ENCODE measurements at regions not wholly inside any gene's neighbourhood (a gene's known extent, or its start where the extent isn't known, plus 50 kb on each side); places are given as distances from the start of the nearest gene placed in this dataset.
A peak's percentile ranks its signal among the peaks of the same experiment; 100 is the strongest.
"Not testable (repeated sequence)": the region's sequence is repeated elsewhere in the genome, so short reads cannot be mapped to it uniquely, and the experiment has no call there.

DNA sequence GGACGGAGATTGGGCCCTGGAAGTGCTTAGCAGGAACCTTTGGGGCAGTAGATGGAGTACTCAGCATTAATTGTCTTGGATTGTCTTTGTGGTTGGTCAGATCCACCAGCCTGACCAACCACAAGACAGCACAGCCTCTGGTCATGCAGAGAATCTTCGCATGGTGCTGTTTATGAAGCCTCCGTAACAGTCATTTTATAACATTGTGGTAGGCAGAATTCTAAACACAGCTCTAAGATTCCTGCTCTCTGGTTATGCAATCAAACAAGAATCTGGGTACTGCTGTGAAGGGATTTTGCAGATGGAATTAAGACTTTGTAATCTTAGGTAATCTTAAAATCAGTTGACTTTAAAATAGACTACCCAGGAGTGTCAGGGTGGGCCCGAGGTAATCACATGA lies 312.2 kb upstream of the GOT2 start:
- no peak for DNase-seq (ENCODE audit: low read depth)

DNA sequence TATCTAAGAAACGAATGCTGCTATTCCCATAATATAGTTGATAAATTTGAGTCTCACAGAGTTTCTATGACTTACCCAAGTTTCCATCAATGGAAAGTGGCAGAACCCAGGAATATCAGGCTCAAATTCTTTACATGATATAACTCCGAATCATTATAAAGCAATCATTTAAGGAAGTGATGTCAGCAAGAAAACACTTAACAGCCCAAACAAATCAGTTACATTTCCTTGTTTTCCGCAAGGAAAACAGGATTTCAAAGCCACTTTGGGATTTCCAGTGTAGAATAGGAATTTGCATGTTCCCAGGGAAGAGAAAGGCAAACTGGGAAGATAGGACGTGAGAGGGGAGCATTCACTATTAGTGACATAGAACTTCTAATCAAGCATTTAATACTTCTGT lies 311.4 kb upstream of the GOT2 start:
- DNase-seq (ENCODE audit: low read depth) = no peak

DNA sequence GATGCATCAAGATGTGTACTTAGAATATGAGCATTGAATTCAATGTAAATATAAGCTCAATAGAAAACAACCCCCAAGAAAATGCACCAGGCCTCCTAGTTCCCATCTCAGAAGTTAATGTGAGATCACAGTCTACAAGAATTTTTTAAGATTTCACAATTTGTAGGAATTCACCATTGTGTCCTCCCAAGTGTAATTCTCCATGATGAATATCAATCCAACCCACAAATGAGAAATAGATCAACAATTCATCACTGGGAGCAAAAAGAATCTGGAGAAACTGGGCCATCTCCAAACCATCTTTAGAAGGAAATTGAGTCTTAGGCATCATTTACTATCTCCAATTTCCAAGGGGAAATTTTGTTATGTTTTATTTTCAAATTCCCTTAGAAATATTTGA lies 310.5 kb upstream of the GOT2 start:
- DNase-seq (ENCODE audit: low read depth) = no peak

GRCh38 chr16:59042301-59042700 lies 308.2 kb upstream of the GOT2 start:
- no peak for DNase-seq (ENCODE audit: low read depth)

DNA sequence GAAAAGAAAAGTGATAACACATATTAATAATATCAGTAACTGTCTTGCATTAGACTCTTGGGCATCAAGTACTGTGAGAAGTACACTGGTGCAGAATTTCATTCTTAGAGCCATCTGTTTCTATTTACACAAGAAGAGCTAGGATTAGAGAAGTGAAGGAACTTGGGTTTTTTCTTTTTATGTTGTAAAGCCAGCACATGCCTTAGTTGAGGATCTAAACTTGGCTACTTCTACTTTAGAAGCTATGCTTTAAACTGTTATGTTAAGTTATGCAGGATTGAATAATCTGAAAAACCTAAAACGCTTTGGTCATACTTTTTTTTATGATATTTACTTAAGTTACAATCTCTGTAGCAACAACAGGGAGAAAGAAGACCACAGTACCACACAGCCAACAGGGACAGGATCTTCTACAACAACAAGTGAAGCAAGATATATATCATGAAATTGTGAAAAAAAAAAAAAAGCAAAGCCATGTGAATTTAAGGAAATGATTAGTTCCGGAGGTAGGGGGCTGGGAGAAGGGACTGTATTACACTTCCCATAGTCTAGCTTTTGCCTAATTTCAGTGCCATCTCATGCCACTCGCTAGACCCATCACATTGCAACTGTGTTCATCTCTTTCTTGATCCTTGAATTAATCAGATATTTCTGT lies 305.1 kb upstream of the GOT2 start:
- no peak for DNase-seq (ENCODE audit: low read depth)

DNA sequence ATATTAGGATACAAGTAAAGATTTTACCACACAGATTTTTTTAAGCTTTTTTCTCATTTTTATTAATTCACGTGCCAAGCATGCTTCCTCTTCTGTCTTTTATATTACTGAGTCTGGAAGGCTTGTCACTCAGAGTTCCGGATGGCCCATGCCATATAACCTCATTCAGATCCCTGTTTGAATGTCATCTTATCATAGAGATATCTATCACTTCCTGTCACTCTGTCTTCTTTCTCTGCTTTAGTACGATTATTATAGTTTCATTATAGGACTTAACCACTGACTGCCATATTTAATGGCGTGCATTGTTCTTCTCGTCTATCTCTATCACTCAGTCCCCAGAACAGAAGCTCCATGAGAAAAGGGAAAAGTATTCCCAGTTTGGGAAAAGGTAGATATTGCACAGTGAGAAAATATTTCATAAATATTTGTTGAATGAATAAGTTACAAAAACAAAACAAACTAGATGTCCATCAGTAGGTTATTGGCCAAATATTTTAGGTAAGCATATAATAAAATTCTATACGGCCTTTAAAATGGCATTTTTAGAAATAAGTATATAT lies 296.9 kb upstream of the GOT2 start:
- no peak for DNase-seq (ENCODE audit: low read depth)

DNA sequence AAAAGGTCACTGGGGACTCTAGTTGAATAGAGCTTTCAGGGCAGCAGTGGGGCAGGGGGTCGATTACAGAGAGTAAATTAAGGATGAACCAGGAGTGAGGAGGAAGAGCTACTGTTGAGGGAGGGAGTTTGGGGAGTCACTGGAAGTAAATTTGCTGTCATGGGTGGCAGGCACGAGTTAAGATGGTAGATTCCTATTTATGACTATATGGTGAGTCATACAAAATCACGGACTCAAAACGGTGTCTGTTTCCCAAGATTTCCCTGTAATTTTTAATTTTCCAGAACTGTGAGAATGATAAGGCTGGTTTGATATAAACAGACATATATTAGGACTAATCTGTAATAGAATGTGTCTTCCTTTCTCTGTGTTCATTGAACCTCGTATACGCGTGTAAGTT lies 287.6 kb upstream of the GOT2 start:
- DNase-seq (ENCODE audit: low read depth) = peak; percentile 62

GRCh38 chr16:59013930-59014329 lies 279.8 kb upstream of the GOT2 start:
- DNase-seq (ENCODE audit: low read depth) = no peak

- no peak for DNase-seq (ENCODE audit: low read depth)
These were observed 265.6 kb upstream of the GOT2 start for GRCh38 chr16:58999762-59000161.

DNA sequence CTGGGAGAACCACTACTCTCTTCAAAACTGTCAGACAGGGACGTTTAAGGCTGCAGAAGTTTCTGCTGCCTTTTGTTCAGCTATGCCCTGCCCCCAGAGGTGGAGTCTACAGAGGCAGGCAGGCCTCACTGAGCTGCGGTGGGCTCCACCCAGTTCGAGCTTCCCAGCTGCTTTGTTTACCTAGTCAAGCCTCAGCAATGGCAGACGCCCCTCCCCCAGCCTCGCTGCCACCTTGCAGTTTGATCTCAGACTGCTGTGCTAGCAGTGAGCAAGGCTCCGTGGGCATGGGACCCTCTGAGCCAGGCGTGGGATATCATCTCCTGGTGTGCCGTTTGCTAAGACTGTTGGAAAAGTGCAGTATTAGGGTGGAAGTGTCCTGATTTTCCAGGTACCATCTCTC lies 258.6 kb upstream of the GOT2 start:
- not testable (repeated sequence) for DNase-seq (ENCODE audit: low read depth)

DNA sequence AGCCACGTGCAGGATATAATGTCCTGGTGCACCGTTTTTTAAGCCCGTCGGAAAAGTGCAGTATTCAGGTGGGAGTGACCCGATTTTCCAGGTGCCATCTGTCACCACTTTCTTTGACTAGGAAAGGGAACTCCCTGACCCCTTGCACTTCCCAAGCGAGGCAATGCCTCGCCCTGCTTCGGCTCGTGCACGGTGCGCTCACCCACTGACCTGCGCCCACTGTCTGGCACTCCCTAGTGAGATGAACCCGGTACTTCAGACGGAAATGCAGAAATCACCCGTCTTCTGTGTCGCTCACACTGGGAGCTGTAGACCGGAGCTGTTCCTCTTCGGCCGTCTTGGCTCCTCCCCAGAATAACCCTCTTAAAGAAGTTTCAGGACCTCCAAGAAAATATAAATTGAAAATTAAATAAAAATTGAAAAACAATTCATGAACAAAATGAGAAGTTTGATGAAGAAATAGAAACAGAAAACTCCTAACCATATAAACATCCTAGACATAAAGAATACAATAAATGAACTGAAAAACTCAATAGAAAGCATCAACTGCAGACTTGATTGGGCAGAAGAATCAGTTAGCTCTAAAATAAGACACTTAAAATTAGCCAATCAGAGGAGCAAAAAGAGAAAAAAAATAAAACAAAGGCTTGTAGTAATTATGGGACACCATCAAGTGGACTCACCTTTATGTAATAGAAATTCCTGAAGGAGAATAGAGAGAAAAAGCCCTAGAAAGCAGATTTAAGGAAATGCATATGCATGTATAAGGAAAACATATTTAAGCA lies 249.3 kb upstream of the GOT2 start:
- not testable (repeated sequence) for DNase-seq (ENCODE audit: low read depth)

GRCh38 chr16:58970775-58971174 lies 236.7 kb upstream of the GOT2 start:
- peak; percentile 1 for DNase-seq (ENCODE audit: low read depth)

GRCh38 chr16:58963479-58963878 lies 229.4 kb upstream of the GOT2 start:
- no peak for DNase-seq (ENCODE audit: low read depth)

GRCh38 chr16:58962811-58963210 lies 228.7 kb upstream of the GOT2 start:
- DNase-seq (ENCODE audit: low read depth) = no peak

DNA sequence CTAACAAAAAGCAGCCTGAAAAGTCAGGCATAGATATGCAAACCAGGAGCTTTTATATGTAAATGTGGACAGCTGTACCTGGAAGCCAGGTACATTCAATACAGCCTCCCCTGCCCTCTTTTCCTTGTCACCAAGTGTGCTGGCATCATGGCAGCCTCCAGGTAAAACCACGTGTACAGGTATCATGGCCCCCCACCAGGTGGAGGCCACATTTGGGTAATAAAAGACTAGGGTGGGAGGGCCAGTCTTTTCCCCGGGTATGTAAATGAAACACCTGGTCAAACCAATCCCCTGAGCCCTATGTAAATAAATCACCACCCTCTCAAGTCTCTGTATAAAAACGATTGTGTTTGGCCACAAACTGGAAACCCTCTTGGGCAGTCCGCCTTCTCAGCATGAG lies 226.4 kb upstream of the GOT2 start:
- DNase-seq (ENCODE audit: low read depth) = no peak

GRCh38 chr16:58960034-58960433 lies 225.9 kb upstream of the GOT2 start:
- no peak for DNase-seq (ENCODE audit: low read depth)

- DNase-seq (ENCODE audit: low read depth) = no peak
These were observed 224.6 kb upstream of the GOT2 start for GRCh38 chr16:58958749-58959148.

DNA sequence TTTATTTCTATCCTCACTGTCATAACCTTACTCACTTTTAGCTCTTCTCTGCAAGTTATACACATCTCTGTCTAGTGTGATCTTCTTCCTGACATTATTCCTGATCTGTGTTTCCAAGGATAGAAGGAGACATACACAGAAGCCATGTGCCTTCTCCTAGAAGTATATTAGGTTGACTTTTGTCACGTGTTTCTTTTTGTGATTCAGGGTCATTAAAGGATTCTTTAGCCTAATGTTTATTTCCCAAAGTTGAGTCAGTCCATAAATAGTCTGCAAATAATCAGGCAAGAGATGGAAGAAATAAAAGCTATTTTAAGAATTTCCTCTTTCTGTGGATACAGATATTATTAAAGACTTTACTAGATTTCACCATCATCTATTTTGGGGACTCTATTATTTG lies 214.1 kb upstream of the GOT2 start:
- DNase-seq (ENCODE audit: low read depth) = no peak

DNA sequence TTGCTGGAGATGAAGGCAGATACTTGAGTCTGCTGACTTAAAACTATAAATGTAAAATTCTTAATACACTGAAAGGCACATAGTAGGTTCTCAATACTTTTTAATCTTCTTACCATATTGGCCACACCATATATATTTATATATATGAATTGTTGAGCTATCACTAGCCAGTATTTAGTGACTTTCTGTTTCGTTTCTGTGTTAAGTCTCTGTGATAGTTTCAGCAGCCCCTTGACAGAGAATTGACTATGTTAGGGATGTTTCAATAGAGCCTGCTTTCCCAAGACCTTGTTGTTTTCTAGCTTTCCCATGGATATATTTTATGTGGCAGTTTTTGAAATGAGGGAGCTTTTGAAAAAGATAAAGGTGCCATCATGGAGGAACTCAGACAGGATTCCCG lies 206.5 kb upstream of the GOT2 start:
- no peak for DNase-seq (ENCODE audit: low read depth)

DNA sequence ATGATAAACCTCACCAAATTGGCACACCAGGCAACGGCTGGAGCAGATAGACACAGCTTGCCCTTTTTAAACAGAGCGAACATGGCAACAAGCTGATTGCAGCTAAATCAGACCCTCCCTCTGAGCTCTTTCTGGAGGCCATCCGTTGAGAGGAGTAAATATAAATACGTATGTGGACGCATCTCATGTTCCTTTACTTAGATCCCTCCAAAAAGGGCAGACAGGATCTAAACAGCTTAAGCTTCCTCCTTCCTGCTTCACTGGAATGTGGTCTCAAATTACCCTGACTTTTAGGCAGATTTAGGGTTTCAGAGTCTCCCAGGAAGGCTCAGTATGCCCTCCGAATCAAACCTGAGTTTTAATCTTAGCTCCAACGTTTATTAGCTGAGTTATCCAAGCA lies 204.7 kb upstream of the GOT2 start:
- DNase-seq (ENCODE audit: low read depth) = no peak

DNA sequence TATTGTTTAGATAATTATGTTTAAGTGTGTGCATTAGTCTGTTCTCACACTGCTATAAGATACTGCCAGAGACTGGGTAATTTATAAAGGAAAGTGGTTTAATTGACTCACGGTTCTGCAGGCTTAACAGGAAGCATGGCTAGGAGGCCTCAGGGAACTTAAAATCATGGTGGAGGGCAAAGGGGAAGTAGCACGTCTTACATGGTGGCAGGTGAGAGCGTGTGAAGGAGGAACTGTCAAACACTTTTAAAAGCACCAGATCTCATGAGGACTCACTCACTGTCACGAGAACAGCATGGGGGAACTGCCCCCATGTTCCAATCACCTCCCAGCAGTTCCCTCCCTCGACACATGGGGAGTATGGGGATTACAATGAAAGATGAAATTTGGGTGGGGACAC lies 203.5 kb upstream of the GOT2 start:
- no peak for DNase-seq (ENCODE audit: low read depth)

GRCh38 chr16:58933186-58933585 lies 199.1 kb upstream of the GOT2 start:
- DNase-seq (ENCODE audit: low read depth) = no peak

- DNase-seq (ENCODE audit: low read depth) = no peak
These were observed 197.3 kb upstream of the GOT2 start for GRCh38 chr16:58931436-58931835.

All from HT1080 (cell line).